Stimulated activated naive CD8-positive, alpha-beta T cell treated with anti-CD3 and anti-CD28 coated beads, Interleukin-15, amount 100 ng/mL, for 72 hours (primary cell): ENCODE measurements at regions not wholly inside any gene's neighbourhood (a gene's known extent, or its start where the extent isn't known, plus 50 kb on each side); places are given as distances from the start of the nearest gene placed in this dataset.

Experiments used
- ATAC-seq: fragments of 150-1000 bp; cut with Tn5 transposase; 2 replicates; pipeline ENCODE4 v1.10.0; 2021; ENCODE audit warnings: mild to moderate bottlenecking, moderate library complexity
- DNase-seq, 2 donors: peaks; one replicate each; pipeline ENCODE4 v3.0.0; 2021 to 2022
- H3K27ac Mint-ChIP-seq, 2 donors: one replicate each; pipeline ENCODE4 v1.8.0; 2022; ENCODE audit warnings: mild to moderate bottlenecking in 2 of 2, mixed read lengths in 2 of 2, moderate library complexity in 2 of 2
- H3K27me3 Mint-ChIP-seq: one replicate; pipeline ENCODE4 v1.8.0; 2022; ENCODE audit warnings: mixed read lengths
- H3K4me1 Mint-ChIP-seq: one replicate; pipeline ENCODE4 v1.8.0; 2022; ENCODE audit warnings: mild to moderate bottlenecking, mixed read lengths
- H3K4me3 Mint-ChIP-seq, 2 donors: one replicate each; pipeline ENCODE4 v1.8.0; 2022; ENCODE audit warnings: mild to moderate bottlenecking in 2 of 2, mixed read lengths in 2 of 2, moderate library complexity in 1 of 2
- H3K9me3 Mint-ChIP-seq, 2 donors: one replicate each; pipeline ENCODE4 v1.8.0; 2022; ENCODE audit warnings: mixed read lengths in 2 of 2

DNA sequence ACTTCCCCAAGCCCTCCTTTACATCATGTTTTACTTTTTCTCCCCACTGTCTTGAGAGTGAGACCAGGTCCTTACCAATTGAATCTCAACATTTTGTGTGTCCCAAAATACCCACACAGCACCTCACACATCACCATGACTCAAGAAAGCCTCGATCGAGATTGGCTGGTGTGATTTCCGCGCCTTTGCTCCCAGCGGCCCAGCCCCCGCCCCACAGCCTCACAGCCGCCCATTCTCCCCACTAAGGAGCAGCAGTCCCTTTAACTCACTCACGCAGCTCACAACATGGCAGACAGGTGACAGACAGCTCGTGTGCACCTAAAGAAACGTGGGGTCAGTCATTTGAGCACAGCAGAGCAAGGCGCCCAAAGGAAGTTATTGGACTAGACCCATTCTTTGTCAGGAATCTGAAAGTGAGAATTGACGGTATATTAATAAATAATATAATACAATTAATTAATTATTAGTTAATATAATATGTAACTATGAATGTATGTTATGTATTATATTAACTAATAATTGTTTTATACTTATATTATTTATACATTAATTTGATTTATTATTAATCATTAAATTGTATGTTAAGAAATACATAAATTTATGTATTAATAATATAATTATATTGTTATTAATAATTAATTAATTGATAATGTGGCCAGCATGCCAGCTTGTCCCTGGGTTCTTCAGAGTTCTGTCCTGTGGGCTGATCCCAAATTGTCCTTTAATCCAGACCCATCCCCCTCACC is 204.9 kb upstream of the RNF32 start:
- no peak overlapping the region for H3K4me3 Mint-ChIP-seq

DNA sequence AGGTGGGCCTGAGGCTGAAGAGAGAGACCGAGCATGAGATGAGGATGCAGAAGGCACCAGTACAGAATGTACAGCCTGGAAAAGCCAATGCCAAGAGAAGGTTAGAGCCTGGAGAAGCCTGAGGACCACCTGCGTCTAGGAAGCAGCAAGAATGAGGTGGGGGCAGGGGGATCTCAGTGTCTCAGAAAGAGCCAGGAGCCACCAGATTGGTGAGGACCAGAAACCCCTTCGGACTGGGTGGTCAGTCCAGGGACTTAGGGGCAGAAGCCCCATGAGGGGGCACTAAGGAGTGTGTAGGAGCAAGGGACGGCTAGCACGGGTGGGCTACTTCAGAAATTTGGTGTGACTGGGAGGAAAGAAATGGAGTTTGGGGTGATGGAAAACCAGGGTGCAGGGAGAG is 205.9 kb upstream of the RNF32 start:
- Mint-ChIP-seq H3K4me1 (no peaks in the 10 kb centered on the region), H3K9me3 (no peaks in the 10 kb centered on the region), H3K27me3 (peaks cover 35% of the 10 kb centered on the region), H3K27ac (no peak overlapping the region), H3K4me3 (no peak overlapping the region)
- DNase-seq (no peak), ATAC-seq (no peak)

More for the DNA sequence above, 204.9 kb upstream of the RNF32 start:
- Mint-ChIP-seq H3K9me3 (no peaks in the 10 kb centered on the region), H3K4me1 (no peaks in the 10 kb centered on the region), H3K27me3 (peaks cover 32% of the 10 kb centered on the region), H3K27ac (no peak overlapping the region)
- ATAC-seq = no peak
- no peak for DNase-seq

DNA sequence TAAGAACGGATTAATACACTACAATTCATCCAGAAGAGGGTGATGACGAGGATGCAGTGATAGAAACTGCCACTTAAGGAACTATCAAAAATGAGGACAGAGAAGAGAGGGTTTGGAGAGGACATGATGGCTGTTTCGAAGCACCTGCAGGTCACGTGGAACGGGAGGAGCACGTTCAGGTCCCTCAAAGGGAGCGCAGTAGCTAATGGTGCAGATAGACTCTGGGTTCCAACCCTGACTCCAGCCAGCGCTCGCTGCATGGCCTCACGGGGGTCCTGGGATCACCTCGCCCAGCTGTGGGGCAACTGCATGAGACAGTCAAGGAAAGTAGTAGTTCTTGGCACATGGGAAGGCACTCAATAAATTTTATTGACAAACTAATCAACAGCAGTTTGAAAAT is 208.6 kb upstream of the RNF32 start:
- peaks cover 42% of the 10 kb centered on the region for H3K27me3 Mint-ChIP-seq
- no peaks in the 10 kb centered on the region for H3K4me1 Mint-ChIP-seq
- no peak overlapping the region for H3K27ac Mint-ChIP-seq
- no peaks in the 10 kb centered on the region for H3K9me3 Mint-ChIP-seq
- no peak for ATAC-seq
- no peak for DNase-seq
- no peak overlapping the region for H3K4me3 Mint-ChIP-seq

- H3K27ac Mint-ChIP-seq = no peak overlapping the region
- no peaks in the 10 kb centered on the region for H3K9me3 Mint-ChIP-seq
These were observed 210.5 kb upstream of the RNF32 start for GRCh38 chr7:156430109-156430508.

DNA sequence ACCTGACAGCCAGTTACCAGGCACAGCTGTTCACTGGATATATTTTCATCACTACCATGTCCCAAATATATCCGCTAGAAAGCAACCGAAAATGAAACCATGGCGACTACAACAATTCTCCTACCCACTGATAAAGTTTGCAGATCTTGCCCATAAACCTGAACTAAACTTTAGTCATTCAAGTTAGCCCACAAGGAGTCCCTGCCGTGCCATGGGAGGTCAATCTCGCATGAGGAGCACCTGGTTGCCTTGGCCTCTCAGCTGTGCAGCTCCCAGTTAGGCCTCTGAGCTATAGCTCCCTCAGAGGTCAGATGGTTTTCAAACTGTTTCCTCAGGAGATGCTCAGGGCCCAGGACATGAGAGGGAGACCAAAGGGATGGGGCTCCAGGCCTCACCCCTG is 211.1 kb upstream of the RNF32 start:
- Mint-ChIP-seq H3K27ac (no peak overlapping the region), H3K4me1 (no peaks in the 10 kb centered on the region), H3K4me3 (no peak overlapping the region), H3K9me3 (no peaks in the 10 kb centered on the region), H3K27me3 (peaks cover 45% of the 10 kb centered on the region)
- ATAC-seq (no peak), DNase-seq (no peak)

More at GRCh38 chr7:156430109-156430508, 210.5 kb upstream of the RNF32 start:
- peaks cover 45% of the 10 kb centered on the region for H3K27me3 Mint-ChIP-seq
- H3K4me1 Mint-ChIP-seq = no peaks in the 10 kb centered on the region
- ATAC-seq (no peak), DNase-seq (no peak)
- no peak overlapping the region for H3K4me3 Mint-ChIP-seq

DNA sequence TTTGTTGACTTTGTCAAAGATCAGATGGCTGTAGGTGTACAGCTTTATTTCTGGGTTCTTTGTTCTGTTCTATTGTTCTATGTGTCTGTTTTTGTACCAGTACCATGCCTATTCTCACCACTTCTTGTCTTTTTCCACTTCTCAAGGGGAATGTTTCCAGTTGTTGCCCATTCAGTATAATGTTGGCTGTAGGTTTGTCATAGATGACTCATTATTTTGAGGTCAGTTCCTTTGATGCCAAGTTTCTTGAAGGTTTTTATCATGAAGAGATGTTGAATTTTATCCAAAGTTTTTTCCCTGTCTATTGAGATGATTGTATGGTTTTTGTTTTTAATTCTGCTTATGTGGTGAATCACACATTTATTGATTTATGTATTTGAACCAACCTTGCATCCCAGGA is 216.7 kb upstream of the RNF32 start:
- Mint-ChIP-seq H3K9me3 (no peaks in the 10 kb centered on the region), H3K4me3 (no peak overlapping the region), H3K27me3 (peaks cover 41% of the 10 kb centered on the region), H3K27ac (no peak overlapping the region), H3K4me1 (no peaks in the 10 kb centered on the region)
- DNase-seq (no peak), ATAC-seq (no peak)

- no peaks in the 10 kb centered on the region for H3K4me1 Mint-ChIP-seq
- peaks cover 33% of the 10 kb centered on the region for H3K27me3 Mint-ChIP-seq
- H3K9me3 Mint-ChIP-seq = no peaks in the 10 kb centered on the region
- no peak overlapping the region for H3K27ac Mint-ChIP-seq
- H3K4me3 Mint-ChIP-seq = no peak overlapping the region
- ATAC-seq (no peak), DNase-seq (no peak)
These were observed 220.1 kb upstream of the RNF32 start for GRCh38 chr7:156420496-156420895.

- peaks cover 37% of the 10 kb centered on the region for H3K27me3 Mint-ChIP-seq
- ATAC-seq = no peak
- no peak overlapping the region for H3K4me3 Mint-ChIP-seq
- DNase-seq = no peak
- no peaks in the 10 kb centered on the region for H3K4me1 Mint-ChIP-seq
- H3K9me3 Mint-ChIP-seq = no peaks in the 10 kb centered on the region
- H3K27ac Mint-ChIP-seq = no peak overlapping the region
These were observed 220.8 kb upstream of the RNF32 start for GRCh38 chr7:156419782-156420181.

GRCh38 chr7:156402255-156402654 is 238.3 kb upstream of the RNF32 start:
- ATAC-seq (no peak), DNase-seq (no peak)
- Mint-ChIP-seq H3K4me3 (no peak overlapping the region), H3K4me1 (no peaks in the 10 kb centered on the region), H3K9me3 (no peaks in the 10 kb centered on the region), H3K27ac (no peak overlapping the region), H3K27me3 (peaks cover 19% of the 10 kb centered on the region)

DNA sequence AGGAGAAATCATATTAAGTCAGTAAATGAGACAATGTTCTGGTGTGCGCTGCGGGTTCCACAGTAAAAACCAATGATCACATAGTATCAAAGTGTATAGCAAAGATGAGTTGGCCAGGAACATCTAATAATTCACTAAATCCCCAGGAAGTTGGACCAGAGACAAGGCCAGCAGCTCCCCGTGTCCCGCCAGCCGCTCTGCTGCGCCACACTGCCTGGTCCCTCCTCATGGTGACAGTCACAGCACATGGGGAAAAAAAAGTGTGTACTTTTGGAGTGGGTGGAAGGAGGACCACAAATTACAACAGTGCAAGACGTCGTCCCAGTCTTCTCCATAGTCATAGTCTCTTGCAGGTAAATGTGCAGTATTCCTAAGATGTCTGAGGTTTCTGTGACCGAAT is 239.0 kb upstream of the RNF32 start:
- Mint-ChIP-seq H3K27ac (no peak overlapping the region), H3K4me3 (no peak overlapping the region), H3K4me1 (no peaks in the 10 kb centered on the region), H3K27me3 (peaks cover 24% of the 10 kb centered on the region), H3K9me3 (no peaks in the 10 kb centered on the region)
- no peak for DNase-seq
- no peak for ATAC-seq

DNA sequence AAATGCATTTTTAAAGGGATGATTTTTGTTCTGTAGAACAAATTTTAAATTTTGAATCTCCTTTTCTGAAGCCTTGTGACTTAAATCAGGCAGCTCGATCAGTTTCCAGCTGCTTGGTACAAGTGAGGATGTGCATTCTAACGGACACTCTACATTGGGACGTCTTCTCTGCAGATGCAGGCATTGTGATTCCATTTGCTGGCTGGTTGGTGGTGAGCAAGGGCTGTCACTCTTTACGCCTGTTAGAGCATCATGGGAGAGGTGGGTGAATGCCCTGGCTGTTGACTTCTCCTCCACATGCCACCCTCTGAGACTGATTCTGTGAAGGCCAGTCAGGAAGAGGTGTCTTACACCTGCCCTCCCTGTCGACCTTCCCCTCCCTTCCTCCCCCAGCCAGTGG is 240.5 kb upstream of the RNF32 start:
- Mint-ChIP-seq H3K9me3 (no peaks in the 10 kb centered on the region), H3K27me3 (peaks cover 24% of the 10 kb centered on the region), H3K4me3 (no peak overlapping the region), H3K4me1 (no peaks in the 10 kb centered on the region), H3K27ac (no peak overlapping the region)
- ATAC-seq (no peak), DNase-seq (no peak)

- DNase-seq (no peak), ATAC-seq (no peak)
- Mint-ChIP-seq H3K4me1 (no peaks in the 10 kb centered on the region), H3K27me3 (peaks cover 19% of the 10 kb centered on the region), H3K4me3 (no peak overlapping the region), H3K27ac (no peak overlapping the region), H3K9me3 (no peaks in the 10 kb centered on the region)
These were observed 243.3 kb upstream of the RNF32 start for GRCh38 chr7:156397249-156397648.

GRCh38 chr7:156389116-156389692 is 251.4 kb upstream of the RNF32 start:
- Mint-ChIP-seq H3K27ac (no peak overlapping the region), H3K4me3 (no peak overlapping the region), H3K9me3 (peaks cover 0 to 8% of the 10 kb centered on the region in 2 donors), H3K27me3 (peaks cover 43% of the 10 kb centered on the region), H3K4me1 (no peaks in the 10 kb centered on the region)
- DNase-seq (no peak), ATAC-seq (peak; percentile 23)

DNA sequence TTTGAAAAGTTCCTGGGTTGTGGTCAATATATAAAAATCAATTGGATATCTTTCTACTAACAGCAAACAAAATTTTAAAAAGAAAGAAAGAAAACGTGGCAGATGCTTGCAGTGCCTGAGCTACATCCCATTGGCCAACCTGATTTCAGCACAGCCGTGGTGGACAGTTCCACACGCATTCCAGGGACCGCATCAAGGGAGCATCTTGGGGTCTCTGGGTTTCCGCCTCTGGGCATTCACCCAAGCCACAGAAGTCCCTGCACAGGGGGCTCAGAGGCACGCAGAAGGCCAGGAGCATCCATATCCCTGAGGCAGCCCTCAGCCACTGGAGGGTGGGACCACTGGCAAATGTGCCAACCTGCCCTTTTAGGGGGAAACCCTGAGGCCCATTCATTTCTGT is 254.5 kb upstream of the RNF32 start:
- Mint-ChIP-seq H3K4me1 (no peaks in the 10 kb centered on the region), H3K27me3 (peaks cover 41% of the 10 kb centered on the region), H3K27ac (no peak overlapping the region), H3K4me3 (no peak overlapping the region), H3K9me3 (no peaks in the 10 kb centered on the region)
- DNase-seq = no peak
- no peak for ATAC-seq

DNA sequence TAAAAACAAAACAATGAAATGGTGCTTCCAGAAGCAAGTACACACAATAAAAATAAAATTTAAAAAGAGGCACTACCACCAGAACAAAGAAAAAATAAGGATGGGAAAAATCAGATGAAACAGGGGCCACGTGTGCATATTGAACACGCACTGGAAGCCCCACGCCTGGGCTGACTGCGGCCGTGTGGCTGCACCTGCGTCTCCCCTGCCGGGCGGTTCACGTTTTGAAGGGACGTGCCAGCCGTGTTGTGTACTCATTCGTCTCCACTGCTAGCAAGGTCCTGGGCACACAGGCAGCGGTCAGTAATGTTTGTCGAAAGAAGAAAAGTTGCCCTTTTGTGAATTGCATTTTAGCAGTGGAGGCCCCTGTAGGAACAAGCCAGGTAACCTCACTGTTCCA is 255.9 kb upstream of the RNF32 start:
- Mint-ChIP-seq H3K4me1 (no peaks in the 10 kb centered on the region), H3K27ac (no peak overlapping the region), H3K27me3 (peaks cover 27% of the 10 kb centered on the region), H3K9me3 (no peaks in the 10 kb centered on the region), H3K4me3 (no peak overlapping the region)
- ATAC-seq = no peak
- DNase-seq = no peak

GRCh38 chr7:156383526-156383925 is 257.0 kb upstream of the RNF32 start:
- ATAC-seq (no peak), DNase-seq (no peak)
- H3K27ac Mint-ChIP-seq = no peak overlapping the region
- H3K27me3 Mint-ChIP-seq = peaks cover 30% of the 10 kb centered on the region
- H3K9me3 Mint-ChIP-seq = no peaks in the 10 kb centered on the region
- H3K4me3 Mint-ChIP-seq = no peak overlapping the region
- no peaks in the 10 kb centered on the region for H3K4me1 Mint-ChIP-seq

DNA sequence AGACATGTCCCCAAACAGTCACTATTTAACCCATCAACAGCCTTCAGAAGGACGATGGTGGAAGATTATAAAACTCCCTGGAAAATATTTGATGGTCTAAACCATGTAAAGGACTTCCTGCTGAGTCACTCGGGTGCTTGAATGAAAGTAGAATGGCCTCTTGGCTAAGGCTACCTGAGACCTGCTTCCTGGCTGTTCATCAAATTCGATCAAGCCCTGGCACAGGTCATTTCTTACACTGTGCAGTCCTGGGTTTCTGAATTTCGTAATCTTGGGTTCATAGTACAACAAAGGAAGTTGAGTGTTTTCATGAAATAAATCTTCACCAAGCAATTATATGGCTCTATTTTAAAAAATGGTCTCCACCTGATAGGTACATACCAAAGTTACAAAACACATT is 260.3 kb upstream of the RNF32 start:
- H3K4me1 Mint-ChIP-seq = no peaks in the 10 kb centered on the region

More for the DNA sequence above, 260.3 kb upstream of the RNF32 start:
- H3K27ac Mint-ChIP-seq = peak overlapping the region in 1 of 2 donors; percentile 21
- H3K27me3 Mint-ChIP-seq = peaks cover 29% of the 10 kb centered on the region
- DNase-seq (no peak), ATAC-seq (no peak)
- H3K9me3 Mint-ChIP-seq = no peaks in the 10 kb centered on the region
- no peak overlapping the region for H3K4me3 Mint-ChIP-seq
